Kasumi-1 (cell line): ENCODE measurements at regions not wholly inside any gene's neighbourhood (a gene's known extent, or its start where the extent isn't known, plus 50 kb on each side); places are given as distances from the start of the nearest gene placed in this dataset.
"Not testable (repeated sequence)": the region's sequence is repeated elsewhere in the genome, so short reads cannot be mapped to it uniquely, and the experiment has no call there.

Experiments
- DNase-seq, 2 experiments: peaks; one replicate each; lab custom pipeline; 2025; lab: John Stamatoyannopoulos, UW

DNA sequence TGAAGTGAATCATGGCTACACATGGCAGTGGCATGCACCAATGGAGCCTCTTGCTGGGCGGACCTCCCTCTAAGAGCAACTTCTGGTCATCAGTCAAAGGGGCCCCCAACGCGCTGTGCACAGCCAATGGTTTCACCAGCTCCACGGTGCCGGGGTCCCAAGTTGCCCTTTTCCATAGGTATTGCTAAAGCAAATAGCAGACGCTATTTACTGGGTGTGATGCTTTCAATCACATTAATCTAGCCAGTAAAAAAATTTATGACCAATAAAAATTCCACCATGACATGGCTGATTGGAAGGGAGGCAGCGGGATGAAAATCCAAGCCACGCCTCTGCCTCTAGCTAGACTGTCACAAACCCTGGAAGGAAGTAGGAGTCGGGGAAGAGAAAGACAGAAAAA is 680.3 kb upstream of the SOX9 start:
- no peak for DNase-seq

DNA sequence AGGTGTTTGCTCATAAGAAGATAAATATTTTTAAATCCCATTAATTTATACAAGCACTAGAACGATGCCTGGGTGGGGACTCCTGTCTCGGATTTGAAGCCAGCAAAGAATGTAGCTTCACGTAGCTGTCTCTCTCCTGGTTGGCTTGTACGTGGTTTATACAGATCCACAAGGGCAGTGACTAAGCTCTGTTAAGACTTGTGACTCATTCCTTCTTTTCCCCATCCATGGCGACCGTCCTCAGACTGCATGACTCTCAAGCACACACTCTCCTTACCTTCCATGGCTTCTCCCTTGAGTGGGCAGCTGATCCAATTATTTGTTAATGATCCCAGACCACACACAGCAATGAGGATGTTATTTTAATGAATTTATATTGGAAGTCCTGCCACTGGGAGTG is 679.7 kb upstream of the SOX9 start:
- no peak for DNase-seq

DNA sequence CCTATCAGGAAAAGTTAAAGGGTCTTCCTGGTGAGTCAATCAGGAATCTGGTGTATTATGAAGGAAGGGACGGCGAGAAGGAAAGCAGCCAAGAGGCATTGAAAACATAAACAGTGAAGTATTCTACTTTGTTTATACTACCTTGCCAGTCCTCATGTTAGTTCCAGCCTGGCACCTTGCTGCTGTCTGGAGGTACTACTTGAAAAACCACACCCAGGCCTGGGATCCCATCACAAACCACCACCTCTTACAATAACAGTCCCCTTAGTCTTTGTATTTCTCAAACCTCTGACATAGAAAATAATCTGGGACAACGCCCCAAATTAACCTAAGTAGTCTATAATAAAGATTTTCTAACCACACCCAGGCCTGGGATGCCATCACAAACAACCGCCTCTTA is 676.7 kb upstream of the SOX9 start:
- no peak for DNase-seq

- DNase-seq = no peak
These were observed 674.0 kb upstream of the SOX9 start for GRCh38 chr17:71446645-71447437.

DNA sequence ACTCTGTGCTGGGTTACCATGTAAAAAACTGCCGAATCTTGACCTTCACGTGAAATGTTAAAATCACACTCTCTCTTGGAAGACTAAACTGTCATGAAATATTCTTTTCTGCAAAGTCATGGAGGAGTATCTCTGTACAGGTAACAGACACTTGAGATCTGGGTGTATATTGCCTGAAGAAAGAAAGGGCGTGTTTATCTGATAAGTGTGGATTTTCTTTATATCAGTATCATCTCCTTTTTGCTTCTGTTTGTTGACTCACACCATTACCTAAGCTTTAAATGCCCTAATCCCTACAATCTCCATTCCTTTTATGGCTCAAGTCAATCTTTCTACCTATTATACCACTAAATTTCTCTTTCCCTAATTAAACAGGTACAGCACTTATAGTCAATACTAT is 673.2 kb upstream of the SOX9 start:
- DNase-seq = no peak

GRCh38 chr17:71450657-71451056 is 670.2 kb upstream of the SOX9 start:
- DNase-seq = not testable (repeated sequence)

- no peak for DNase-seq
These were observed 666.9 kb upstream of the SOX9 start for GRCh38 chr17:71453876-71454422.

DNA sequence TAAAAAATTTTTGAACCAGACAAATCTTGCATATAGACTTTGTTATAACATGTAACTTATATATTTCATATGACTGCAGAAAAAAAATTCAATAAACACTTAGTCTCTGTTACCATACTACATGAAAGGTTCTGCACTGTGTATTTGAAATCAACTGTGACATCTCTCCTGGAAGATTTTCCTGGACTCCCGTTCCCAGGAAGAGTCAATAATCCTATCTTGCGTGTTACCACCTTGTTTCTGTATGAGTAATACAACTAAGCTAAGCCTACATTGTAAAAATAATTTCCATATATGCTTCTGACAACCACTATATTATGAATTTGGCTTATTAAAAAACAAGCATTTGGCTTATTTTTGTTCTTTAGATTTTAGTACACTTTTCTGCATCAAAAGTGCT is 665.6 kb upstream of the SOX9 start:
- no peak for DNase-seq

GRCh38 chr17:71458322-71458721 is 662.5 kb upstream of the SOX9 start:
- DNase-seq = no peak

- peak in 1 of 2 experiments; percentile 4 for DNase-seq
These were observed 659.9 kb upstream of the SOX9 start for GRCh38 chr17:71460943-71461342.

DNA sequence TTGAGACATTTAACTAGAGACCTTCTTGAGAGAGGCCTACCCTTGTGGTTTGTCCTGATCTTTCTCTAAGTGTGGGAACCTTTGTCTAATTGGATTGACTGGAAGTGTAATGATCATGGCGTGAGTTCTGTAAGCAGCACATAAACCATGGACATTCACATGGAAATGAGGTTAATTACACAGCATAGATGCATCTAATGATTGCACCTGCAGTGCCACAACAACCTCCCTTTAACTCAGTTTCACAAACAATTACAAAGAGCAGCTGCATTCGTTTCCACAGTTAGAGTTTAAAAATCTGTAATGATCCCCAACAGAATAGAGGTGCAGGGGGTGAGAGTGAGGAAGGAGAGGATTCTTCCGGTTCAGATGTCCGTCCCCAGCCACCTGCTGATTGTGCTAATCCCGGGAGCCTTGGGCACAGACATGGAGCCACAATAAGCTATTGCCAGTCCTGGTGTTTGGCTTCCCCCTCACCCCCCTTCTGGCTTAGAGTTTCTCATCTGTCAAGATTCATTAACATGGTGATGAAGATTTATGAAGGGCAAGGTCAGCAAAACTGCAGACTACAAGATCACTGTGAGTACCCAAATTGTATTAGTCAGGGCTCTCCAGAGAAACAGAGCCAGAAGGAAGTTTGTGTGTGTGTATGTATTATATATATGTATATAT is 659.2 kb upstream of the SOX9 start:
- no peak for DNase-seq

DNA sequence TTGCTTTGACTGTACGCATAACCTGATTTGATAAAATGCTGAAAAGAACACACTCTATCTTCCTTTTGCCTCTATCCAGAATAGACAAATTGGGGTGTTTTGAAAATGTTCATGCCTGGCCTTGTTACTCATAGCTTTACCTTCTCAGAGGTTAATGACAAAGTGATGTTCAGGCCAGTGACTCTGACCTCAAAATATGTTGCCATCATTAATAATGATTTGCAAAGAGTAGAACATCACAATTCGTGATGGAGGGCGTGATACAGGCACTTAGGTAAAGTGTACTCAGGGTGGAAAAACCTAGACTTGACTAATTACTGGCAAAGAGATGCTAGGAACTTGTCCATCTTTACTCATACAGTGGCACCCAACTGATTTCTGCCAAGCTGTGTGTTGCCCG is 656.6 kb upstream of the SOX9 start:
- no peak for DNase-seq

- no peak for DNase-seq
These were observed 656.1 kb upstream of the SOX9 start for GRCh38 chr17:71464751-71465150.

DNA sequence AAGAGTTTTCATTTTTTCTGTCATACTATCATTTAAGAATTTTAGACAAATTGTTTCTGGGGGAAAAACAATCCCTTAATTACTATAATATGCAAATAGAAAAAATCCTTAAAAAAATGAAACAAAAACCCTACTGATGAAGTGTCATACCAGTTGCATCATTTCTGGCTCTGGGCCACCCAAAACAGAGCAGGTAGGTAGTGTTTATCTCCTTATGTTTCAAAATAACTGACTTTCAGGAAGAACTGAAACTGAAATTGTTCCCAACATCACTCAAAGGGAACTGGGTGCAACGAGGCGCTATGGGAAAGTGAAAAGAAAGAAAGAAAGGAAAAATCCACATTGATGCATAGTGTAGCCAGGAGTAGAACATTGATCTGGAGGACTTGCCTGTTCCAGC is 653.1 kb upstream of the SOX9 start:
- no peak for DNase-seq

- no peak for DNase-seq
These were observed 650.8 kb upstream of the SOX9 start for GRCh38 chr17:71470062-71470461.

- peak; percentile 48 to 70 for DNase-seq
These were observed 647.7 kb upstream of the SOX9 start for GRCh38 chr17:71472809-71473789.

GRCh38 chr17:71477356-71477755 is 643.5 kb upstream of the SOX9 start:
- DNase-seq = no peak

DNA sequence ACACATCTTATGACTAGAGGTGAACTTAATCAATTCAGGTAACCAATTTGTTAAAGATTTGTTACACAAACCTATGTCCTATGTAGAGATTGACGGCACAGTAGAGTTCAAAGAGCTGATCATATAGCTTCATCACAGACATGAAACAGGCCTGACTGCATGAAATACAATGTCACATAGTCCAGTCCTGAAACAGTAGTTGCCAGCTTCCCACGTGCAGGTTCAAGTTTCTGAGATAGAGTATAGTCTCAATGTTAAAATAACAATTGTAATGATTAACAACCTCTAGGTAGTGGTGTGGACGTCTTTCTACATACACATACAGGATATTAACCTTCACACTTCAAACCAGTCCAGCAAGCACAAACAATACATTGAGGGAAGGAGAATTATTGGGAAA is 640.7 kb upstream of the SOX9 start:
- no peak for DNase-seq

DNA sequence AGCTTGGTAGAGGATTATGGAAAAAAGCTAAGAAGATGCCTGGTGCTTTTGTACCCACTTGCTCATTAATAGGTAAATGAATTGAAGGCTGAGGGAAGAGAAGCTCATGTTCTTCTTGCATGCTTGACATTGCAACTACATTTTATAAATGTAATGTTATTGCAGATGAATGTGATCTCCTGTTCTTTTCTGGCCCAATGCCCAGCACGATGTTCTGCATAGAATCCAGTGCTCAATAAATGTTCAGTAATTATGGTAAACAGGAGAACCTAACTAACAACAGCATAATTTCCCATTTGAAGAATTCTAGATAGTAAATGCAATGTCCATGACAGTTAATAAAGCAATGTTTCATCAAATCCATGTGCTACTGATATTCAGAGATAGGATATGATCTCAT is 638.2 kb upstream of the SOX9 start:
- DNase-seq = no peak

DNA sequence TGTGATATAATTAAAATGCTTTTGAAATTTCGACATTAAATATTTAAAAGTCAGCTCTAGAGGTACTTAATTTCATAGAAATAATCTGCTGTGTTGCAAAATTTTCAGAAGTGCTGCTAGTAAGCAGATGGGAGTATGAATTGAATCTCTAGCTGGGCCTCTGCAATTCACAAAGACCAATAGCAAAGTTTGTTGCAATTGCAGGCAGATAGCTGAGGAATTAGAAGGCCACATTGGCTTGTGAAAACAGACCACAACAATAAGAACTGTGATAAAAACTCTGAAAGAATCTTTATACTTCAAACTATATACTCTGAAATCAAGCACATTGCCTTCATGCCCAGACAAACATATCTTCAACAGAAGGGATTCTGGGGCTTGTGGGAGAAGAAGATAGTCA is 636.3 kb upstream of the SOX9 start:
- no peak for DNase-seq

DNA sequence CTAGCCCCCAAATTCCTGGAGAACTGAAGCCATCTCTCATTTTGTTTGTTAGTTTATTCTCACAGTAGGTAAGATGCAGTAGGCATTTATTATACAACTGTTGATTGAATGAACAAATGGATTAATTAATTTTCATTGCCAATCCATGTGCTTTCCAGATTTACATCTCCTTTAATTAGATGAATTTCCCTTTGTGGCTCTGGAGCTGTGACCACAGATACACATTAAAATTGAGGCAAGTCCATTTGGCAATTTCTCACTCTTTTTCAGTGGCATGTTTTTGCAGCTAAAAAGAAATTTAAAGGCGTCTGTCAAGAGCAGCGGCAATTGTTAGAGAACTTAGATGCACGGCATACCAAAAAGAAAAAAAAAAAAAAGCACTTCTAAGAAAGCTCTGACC is 635.4 kb upstream of the SOX9 start:
- no peak for DNase-seq

DNA sequence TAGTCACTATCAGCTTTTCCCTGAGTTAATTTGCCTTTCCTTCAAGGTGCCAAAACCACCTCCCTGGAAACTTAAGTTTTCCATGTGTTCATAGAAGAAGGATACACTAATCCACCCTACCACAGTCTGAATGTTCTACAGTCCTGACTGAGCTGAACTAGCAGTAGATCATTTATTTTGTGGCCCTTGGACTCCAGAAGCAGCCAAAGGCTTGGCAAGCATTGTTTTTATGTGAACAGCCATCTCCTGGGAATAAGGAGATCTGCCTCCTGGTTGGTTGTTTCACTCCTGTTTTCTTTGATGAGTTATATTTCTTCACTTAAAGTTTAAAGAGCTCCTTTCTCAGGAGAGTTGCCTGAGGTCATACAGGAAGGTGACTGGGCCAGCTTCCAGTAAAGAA is 634.6 kb upstream of the SOX9 start:
- no peak for DNase-seq
